ENCODE measurements at regions not wholly inside any gene's neighbourhood (a gene's known extent, or its start where the extent isn't known, plus 50 kb on each side); places are given as distances from the start of the nearest gene placed in this dataset.

- no peak overlapping the region for H3K27ac ChIP-seq
- H3K36me3 ChIP-seq, result no peaks in the 10 kb centered on the region
- peaks cover 0 to 13% (median 4%) of the 10 kb centered on the region in 4 donors for H3K4me1 ChIP-seq
- intact Hi-C loops (cut with DNase I; ENCODE audit: low total_unique reads) (no loop called here), in situ Hi-C loops (cut with MboI; ENCODE audit: low pct_ligation_motif_present in 1 of 4, low pct_unique_long_range_greater_than_20kb in 1 of 4, low sequenced_read_pairs in 3 of 4) (no loop called here)
- H3K27me3 ChIP-seq, result no peaks in the 10 kb centered on the region
- DNase-seq, result no peak
- no peaks in the 10 kb centered on the region for H3K9me3 ChIP-seq
- no peak overlapping the region for H3K4me3 ChIP-seq
- TF ChIP-seq CTCF (IDR thresholded peaks at IDR 0.05) (no peak), POLR2AphosphoS5 (IDR thresholded peaks at IDR 0.05) (no peak), POLR2A (IDR thresholded peaks at IDR 0.05) (no peak), EP300 (IDR thresholded peaks at IDR 0.05; ENCODE audit: low read depth) (no peak)
- WGBS, 2 donors (ENCODE audit: low coverage in 1 of 2), result 73 to 80% methylated on average over 5 of the region's 5 CpGs
These were observed 473.7 kb downstream of the GBA3 start for GRCh38 chr4:23166407-23166806.

GRCh38 chr4:23165669-23166068 lies 472.9 kb downstream of the GBA3 start:
- intact Hi-C loops (cut with DNase I; ENCODE audit: low total_unique reads), result no loop called here
- Histone ChIP-seq H3K36me3 (no peaks in the 10 kb centered on the region), H3K27ac (no peak overlapping the region), H3K4me1 (peaks cover 0 to 13% (median 4%) of the 10 kb centered on the region in 4 donors), H3K27me3 (no peaks in the 10 kb centered on the region), H3K9me3 (no peaks in the 10 kb centered on the region), H3K4me3 (no peak overlapping the region)
- 92 to 100% methylated on average over 1 of the region's 1 CpG for WGBS, 2 donors (ENCODE audit: low coverage in 1 of 2)
- no peak for DNase-seq
- no peak for TF ChIP-seq POLR2AphosphoS5 (IDR thresholded peaks at IDR 0.05)
- no peak for TF ChIP-seq CTCF (IDR thresholded peaks at IDR 0.05)
- TF ChIP-seq EP300 (IDR thresholded peaks at IDR 0.05; ENCODE audit: low read depth), result no peak
- TF ChIP-seq POLR2A (IDR thresholded peaks at IDR 0.05), result no peak
- in situ Hi-C loops (cut with MboI; ENCODE audit: low pct_ligation_motif_present in 1 of 4, low pct_unique_long_range_greater_than_20kb in 1 of 4, low sequenced_read_pairs in 3 of 4), result no loop called here

- peaks cover 0 to 2% (median 0%) of the 10 kb centered on the region in 4 donors for H3K4me1 ChIP-seq
- no peaks in the 10 kb centered on the region for H3K9me3 ChIP-seq
- no peaks in the 10 kb centered on the region for H3K27me3 ChIP-seq
- H3K4me3 ChIP-seq, result no peak overlapping the region
- no peak overlapping the region for H3K27ac ChIP-seq
- no peak for TF ChIP-seq EP300 (IDR thresholded peaks at IDR 0.05; ENCODE audit: low read depth)
- TF ChIP-seq POLR2AphosphoS5 (IDR thresholded peaks at IDR 0.05), result no peak
- no peak for TF ChIP-seq CTCF (IDR thresholded peaks at IDR 0.05)
- TF ChIP-seq POLR2A (IDR thresholded peaks at IDR 0.05), result no peak
- in situ Hi-C loops (cut with MboI; ENCODE audit: low pct_ligation_motif_present in 1 of 4, low pct_unique_long_range_greater_than_20kb in 1 of 4, low sequenced_read_pairs in 3 of 4) (no loop called here), intact Hi-C loops (cut with DNase I; ENCODE audit: low total_unique reads) (no loop called here)
- DNase-seq, result no peak
- H3K36me3 ChIP-seq, result no peaks in the 10 kb centered on the region
- 55 to 68% methylated on average over 4 to 6 of the region's 6 CpGs for WGBS, 2 donors (ENCODE audit: low coverage in 1 of 2)
These were observed 471.1 kb downstream of the GBA3 start for GRCh38 chr4:23163647-23164436.

- TF ChIP-seq CTCF (IDR thresholded peaks at IDR 0.05), result no peak
- no peak for TF ChIP-seq POLR2A (IDR thresholded peaks at IDR 0.05)
- TF ChIP-seq EP300 (IDR thresholded peaks at IDR 0.05; ENCODE audit: low read depth), result no peak
- TF ChIP-seq POLR2AphosphoS5 (IDR thresholded peaks at IDR 0.05), result no peak
- Histone ChIP-seq H3K36me3 (no peaks in the 10 kb centered on the region), H3K9me3 (no peaks in the 10 kb centered on the region), H3K27me3 (no peaks in the 10 kb centered on the region), H3K4me1 (no peaks in the 10 kb centered on the region), H3K4me3 (no peak overlapping the region), H3K27ac (no peak overlapping the region)
- 72 to 81% methylated on average over 2 of the region's 2 CpGs for WGBS, 2 donors (ENCODE audit: low coverage in 1 of 2)
- in situ Hi-C loops (cut with MboI; ENCODE audit: low pct_ligation_motif_present in 1 of 4, low pct_unique_long_range_greater_than_20kb in 1 of 4, low sequenced_read_pairs in 3 of 4) (no loop called here), intact Hi-C loops (cut with DNase I; ENCODE audit: low total_unique reads) (no loop called here)
- no peak for DNase-seq
These were observed 469.5 kb downstream of the GBA3 start for GRCh38 chr4:23162275-23162674.

Data from transverse colon (tissue), 4 donors.